GM19395 (cell line): ENCODE measurements at regions not wholly inside any gene's neighbourhood (a gene's known extent, or its start where the extent isn't known, plus 50 kb on each side); places are given as distances from the start of the nearest gene placed in this dataset.
A peak's percentile ranks its signal among the peaks of the same experiment; 100 is the strongest.

ENCODE experiments used
- ATAC-seq: cut with Tn5 transposase; IDR thresholded peaks from one replicate; pipeline ENCODE4 v1.9.1; 2021; ENCODE audit warnings: mild to moderate bottlenecking, moderate library complexity; ENCODE audit not compliant: unreplicated experiment

GRCh38 chr12:105775343-105775742 lies 363.4 kb downstream of the NUAK1 start:
- ATAC-seq, result no peak

GRCh38 chr12:105783983-105784947 lies 354.5 kb downstream of the NUAK1 start:
- peak; percentile 89 for ATAC-seq

GRCh38 chr12:105793421-105793820 lies 345.3 kb downstream of the NUAK1 start:
- ATAC-seq, result no peak

- ATAC-seq, result no peak
Observed at GRCh38 chr12:105798256-105798845, 340.4 kb downstream of the NUAK1 start.

GRCh38 chr12:105799103-105799502 lies 339.7 kb downstream of the NUAK1 start:
- no peak for ATAC-seq

- ATAC-seq, result no peak
Observed at GRCh38 chr12:105801351-105801750, 337.4 kb downstream of the NUAK1 start.

- ATAC-seq, result no peak
Observed at GRCh38 chr12:105803292-105803691, 335.5 kb downstream of the NUAK1 start.

GRCh38 chr12:105804591-105805265 lies 334.0 kb downstream of the NUAK1 start:
- ATAC-seq, result no peak

- ATAC-seq, result no peak
Observed at GRCh38 chr12:105805730-105806399, 332.9 kb downstream of the NUAK1 start.

- ATAC-seq, result no peak
Observed at GRCh38 chr12:105806400-105806770, 332.4 kb downstream of the NUAK1 start.

- ATAC-seq, result no peak
Observed at GRCh38 chr12:105812366-105812765, 326.4 kb downstream of the NUAK1 start.

- ATAC-seq, result no peak
Observed at GRCh38 chr12:105813201-105813600, 325.6 kb downstream of the NUAK1 start.

GRCh38 chr12:105814283-105814682 lies 324.5 kb downstream of the NUAK1 start:
- ATAC-seq, result no peak

GRCh38 chr12:105819549-105819948 lies 319.2 kb downstream of the NUAK1 start:
- ATAC-seq, result no peak

GRCh38 chr12:105820429-105821125 lies 318.2 kb downstream of the NUAK1 start:
- ATAC-seq, result no peak

- ATAC-seq, result no peak
Observed at GRCh38 chr12:105822131-105823105, 316.3 kb downstream of the NUAK1 start.

GRCh38 chr12:105823810-105824209 lies 314.9 kb downstream of the NUAK1 start:
- no peak for ATAC-seq

GRCh38 chr12:105825141-105825540 lies 313.6 kb downstream of the NUAK1 start:
- no peak for ATAC-seq

- no peak for ATAC-seq
Observed at GRCh38 chr12:105831372-105831771, 307.4 kb downstream of the NUAK1 start.
